B cell (primary cell): ENCODE measurements at regions not wholly inside any gene's neighbourhood (a gene's known extent, or its start where the extent isn't known, plus 50 kb on each side); places are given as distances from the start of the nearest gene placed in this dataset.

Source experiments
- CTCF ChIP-seq: fragments of 200-600 bp; IDR thresholded peaks from one replicate; pipeline ENCODE4 v1.8.0; 2022; ENCODE audit warnings: antibody characterized with exemption, mild to moderate bottlenecking
- EZH2 ChIP-seq: IDR thresholded peaks from 2 replicates; pipeline ENCODE4 v1.6.1; 2012; ENCODE audit warnings: borderline replicate concordance, low read depth, mild to moderate bottlenecking, moderate library complexity, low read length; ENCODE audit not compliant: insufficient read depth, poor library complexity, severe bottlenecking

- TF ChIP-seq EZH2: no peak
- TF ChIP-seq CTCF: no peak
Measured at GRCh38 chr9:115575147-115575546, 457.2 kb upstream of the TNC start.
